CD1c-positive myeloid dendritic cell (primary cell): ENCODE measurements at regions not wholly inside any gene's neighbourhood (a gene's known extent, or its start where the extent isn't known, plus 50 kb on each side); places are given as distances from the start of the nearest gene placed in this dataset.

Source experiments
- DNase-seq: peaks from one replicate; pipeline ENCODE4 v3.0.0-alpha.2; 2016; ENCODE audit errors: extremely low spot score

- no peak for DNase-seq
Measured at GRCh38 chr9:673264-673965, 168.1 kb upstream of the DMRT1 start.

DNA sequence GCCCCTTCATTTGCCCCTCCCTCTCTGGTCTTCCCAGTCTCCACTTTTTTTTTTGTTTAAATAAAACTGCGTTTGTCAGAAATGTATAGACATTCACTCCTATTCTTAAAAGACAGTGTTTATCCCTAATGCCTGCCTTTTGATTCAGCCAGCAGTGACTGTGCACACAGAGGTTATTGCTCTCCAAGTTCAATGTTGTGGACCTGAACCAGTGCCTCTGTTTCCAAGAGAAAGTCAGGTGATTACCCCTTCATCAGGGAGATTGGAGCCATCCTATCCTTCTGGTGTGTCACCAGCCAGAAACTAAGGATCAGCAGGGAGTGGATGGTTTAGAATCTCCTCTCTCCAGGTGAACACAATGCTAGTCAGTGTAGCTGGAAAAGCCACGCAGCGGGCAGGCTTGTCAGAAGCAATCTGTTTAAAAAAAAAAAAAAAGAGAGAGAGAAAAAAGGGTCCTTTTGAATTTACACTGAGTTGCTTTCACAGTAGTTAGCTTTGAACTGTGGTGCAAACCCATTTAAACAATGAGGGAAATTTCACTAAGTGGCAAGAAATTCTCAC is 167.5 kb upstream of the DMRT1 start:
- DNase-seq = no peak

DNA sequence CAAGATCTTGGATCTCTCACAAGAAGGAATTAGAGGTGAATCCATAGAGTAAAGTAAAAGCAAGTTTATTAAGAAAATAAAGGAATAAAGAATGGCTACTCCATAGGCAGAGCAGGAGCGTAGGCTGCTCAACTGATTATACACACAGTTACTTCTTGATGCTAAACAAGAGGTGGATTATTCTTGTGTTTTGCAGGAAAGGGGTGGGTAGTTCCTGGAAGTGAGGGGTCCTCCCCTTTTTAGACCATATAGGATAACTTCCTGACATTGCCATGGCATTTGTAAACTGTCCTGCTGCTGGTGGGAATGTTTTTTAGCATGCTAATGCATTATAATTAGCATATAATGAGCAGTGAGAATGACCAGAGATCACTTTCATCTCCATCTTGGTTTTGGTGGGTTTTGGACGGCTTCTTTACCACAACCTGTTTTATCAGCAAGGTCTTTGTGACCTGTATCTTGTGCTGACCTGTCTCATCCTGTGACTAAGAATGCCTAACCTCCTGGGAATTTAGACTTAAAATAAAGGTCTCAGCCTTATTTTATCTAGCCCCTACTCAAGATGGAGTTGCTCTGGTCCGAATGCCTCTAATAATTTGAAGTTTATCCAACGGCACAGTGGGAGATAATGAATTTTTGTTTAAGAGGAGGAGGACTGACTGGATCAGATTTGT is 165.7 kb upstream of the DMRT1 start:
- DNase-seq = no peak

DNA sequence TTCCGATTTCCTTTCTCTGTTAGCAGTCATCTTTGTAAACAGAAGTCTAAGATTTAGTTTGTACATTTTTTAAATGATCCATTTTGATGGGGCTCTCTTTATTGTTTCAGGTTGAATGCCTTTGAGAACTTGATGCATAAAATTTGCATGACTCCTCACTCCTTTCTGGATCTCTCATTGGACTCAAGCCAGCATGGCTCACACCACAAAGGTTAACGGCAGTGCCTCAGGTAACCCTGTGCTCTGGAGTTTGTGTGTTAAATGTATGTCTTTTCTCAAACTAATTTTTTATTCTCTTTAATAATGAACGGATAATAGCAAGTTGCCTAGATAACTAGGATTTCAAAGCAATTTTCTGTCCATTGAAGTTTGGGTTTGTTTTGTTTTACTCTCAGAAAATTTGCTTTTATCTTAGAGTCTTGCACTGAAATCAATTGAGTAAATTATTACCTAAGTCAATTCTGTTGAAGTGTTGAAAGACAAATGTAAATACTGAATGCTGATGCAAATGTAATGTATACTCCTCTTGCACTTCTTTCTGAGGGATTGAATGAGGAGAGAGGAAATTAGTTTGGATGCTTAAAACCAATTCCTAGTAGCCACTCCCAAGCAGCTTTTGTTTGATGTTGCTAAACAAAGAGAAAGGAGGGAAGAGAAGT is 164.6 kb upstream of the DMRT1 start:
- DNase-seq = no peak

GRCh38 chr9:677461-678097 is 163.9 kb upstream of the DMRT1 start:
- DNase-seq = peak; percentile 15

GRCh38 chr9:678897-679296 is 162.6 kb upstream of the DMRT1 start:
- no peak for DNase-seq

DNA sequence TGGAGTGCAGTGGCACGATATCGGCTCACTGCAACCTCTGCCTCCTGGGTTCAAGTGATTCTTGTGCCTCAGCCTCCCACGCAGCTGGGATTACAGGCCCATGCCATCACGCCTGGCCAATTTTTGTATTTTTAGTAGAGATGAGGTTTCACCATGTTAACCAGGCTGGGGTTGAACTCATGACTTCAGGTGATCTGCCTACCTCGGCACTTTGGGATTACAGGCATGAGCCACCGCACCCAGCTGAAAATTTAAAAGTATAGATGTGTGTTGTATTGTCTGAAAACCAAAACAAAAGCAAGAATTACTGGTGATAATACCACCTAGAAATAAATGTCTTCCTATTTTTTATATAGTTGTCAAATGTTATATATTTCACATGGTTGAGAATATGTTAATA is 162.0 kb upstream of the DMRT1 start:
- no peak for DNase-seq

DNA sequence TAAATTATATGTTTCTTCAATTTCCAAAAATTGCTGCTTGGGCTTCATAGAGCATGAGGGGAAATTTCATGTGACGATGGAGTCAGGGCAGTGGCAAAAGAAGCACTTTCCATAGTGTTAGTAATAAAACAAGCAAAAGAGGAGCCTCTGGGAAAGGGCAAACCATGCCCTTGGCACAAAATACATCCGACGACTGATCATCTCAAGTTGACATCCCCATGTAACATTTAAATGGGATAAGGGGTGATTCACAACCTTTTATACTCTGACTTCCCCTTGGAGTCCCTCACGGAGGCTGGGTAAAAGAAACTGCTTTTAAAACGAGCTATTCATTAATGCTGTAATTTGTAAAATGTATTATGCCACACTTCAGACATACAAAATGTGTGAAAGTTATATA is 161.4 kb upstream of the DMRT1 start:
- no peak for DNase-seq

- no peak for DNase-seq
Measured at GRCh38 chr9:682633-683508, 158.6 kb upstream of the DMRT1 start.

GRCh38 chr9:683509-684021 is 157.9 kb upstream of the DMRT1 start:
- no peak for DNase-seq

DNA sequence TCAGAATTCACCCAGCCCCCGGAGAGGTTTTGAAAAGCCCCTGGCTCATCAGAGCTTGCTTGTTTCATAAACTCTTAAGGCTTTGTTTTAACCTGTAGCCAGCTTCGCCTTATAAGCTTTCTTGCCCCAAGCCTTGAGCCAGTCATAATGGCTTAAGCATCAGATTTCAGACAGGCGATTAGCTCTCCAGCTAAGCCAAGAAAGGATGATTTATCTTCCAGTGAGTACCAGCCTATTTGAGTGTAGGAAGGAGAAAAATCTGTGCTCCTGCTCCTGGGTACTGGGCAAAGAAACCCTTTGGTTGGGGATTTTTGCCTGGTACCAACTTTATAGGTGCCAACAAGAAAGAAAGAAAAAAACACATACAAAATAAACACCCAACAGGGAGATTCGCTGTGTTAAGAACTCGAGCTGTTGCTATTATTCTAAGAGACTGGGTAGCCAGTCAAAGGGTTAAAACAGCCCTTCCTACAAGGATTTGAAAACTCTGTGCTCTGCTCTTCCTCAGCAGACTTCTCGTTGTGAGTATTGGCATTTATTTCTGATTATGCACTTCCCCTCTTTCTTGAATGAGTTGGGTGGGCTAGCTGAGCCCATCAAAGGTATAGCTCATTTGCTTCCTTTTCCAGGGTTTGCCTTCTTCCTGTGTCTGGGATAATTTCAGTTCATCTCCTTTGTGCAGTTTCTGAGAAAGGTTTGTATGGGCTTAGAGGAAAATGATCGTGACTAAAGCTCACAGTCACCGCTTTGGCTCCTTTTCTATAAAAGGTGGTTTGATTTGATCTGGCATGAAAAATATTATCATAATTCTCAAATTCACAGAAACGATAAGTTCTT is 157.2 kb upstream of the DMRT1 start:
- no peak for DNase-seq

DNA sequence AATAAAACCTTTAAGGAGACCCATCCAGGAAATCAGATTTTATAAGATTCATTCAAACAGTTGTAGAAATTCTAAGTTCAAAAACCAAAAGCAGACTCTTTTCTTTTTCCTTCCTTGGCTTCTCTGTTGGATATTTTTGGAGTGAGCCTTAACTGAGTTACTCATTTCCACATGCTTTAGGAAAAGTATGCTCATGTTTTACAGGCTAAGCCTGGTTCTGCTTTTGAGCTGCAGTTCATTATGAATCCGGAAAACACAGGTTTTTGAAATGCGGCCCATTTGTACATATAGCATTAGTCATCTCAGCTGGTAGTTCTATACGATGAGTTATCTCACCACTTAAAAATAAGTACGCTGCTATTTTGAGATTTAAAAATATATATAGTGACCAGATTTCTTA is 156.6 kb upstream of the DMRT1 start:
- peak; percentile 71 for DNase-seq

- DNase-seq = no peak
Measured at GRCh38 chr9:686321-686813, 155.1 kb upstream of the DMRT1 start.

DNA sequence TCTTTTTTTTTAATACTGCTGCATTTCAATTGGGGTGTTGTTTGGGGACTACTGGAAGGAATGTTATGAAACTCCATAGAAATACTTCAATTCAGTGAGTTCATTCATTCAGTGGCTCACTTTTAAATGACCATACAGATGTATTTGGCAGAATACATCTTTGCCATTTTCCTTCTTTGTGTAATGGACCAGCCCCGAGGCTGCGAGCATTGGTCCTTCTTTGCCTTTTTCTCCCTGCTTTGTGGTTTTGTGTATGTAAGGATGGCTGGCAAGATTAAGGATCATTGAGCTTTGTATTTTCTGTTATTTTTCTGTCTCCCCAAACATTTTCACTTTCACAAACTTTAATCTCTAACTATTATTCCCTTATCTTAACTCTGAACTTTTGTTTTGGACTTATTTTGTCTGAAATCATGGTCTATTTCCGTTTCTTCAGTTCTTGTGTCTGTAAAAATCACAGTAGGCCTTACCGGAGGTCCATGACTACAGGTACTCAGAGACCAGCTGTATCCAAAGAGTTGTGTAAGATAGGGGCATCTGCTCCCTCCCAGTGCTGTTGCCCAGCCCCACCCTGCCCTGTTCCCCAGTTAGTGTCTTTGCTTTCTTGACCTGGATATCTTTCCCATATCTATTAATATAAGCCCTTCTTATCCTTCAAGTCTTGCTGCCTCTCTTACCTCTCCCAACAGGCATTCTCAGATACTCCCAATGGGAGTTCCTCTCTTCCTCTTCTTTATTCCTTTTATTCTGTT is 154.3 kb upstream of the DMRT1 start:
- DNase-seq = no peak

- DNase-seq = no peak
Measured at GRCh38 chr9:687994-688393, 153.5 kb upstream of the DMRT1 start.

DNA sequence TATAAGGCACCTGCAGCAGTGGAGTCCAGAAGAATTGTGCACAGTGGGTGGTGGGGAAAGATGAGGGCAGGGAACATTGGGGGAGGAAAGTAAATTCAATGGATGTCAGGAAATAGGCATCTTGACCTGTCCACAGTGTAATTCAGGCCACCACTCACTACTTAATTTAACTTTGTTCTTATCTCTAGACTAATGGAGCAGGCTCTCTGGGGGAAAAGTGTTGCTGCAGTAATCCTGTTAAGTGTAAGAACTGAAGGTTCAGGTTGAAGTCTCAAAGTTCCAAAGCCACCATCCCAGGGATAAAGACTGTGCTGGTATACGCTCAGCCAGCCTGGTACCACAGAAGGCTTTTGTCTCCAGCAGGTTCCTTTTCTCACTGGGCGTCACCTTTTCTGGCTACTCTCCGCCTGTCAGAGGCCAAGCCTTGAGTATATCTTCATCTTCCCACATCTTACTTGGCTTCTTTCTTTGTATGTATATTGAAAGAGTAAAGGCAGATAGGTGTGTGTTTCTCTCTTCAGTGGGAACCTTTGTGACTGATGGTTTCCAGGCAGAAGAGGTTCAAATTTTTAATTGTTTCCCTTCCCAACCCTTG is 150.9 kb upstream of the DMRT1 start:
- no peak for DNase-seq

- no peak for DNase-seq
Measured at GRCh38 chr9:691825-692400, 149.6 kb upstream of the DMRT1 start.

DNA sequence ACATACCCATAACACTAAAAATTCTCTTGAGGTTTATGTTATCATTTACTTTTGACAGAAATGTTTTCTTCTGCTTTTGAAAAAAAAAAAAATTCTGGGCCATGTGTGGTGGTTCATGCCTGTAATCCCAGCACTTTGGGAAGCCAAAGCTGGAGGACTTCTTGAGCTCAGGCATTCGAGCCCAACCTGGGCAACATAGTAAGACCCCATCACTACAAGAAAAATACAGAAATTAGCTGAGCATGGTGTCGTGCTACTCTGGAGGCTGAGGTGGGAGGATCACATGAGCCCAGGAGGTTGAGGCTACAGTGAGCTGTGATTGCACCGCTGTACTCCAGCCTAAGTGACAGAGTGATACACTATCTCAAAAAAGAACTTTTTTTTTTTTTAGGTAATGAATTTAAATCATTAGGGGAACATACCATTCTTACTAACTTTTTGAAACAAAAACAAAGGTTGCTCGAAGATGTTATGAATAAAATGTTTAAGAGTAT is 148.8 kb upstream of the DMRT1 start:
- DNase-seq = no peak
